CD4-positive, CD25-positive, alpha-beta regulatory T cell (primary cell): ENCODE measurements at regions not wholly inside any gene's neighbourhood (a gene's known extent, or its start where the extent isn't known, plus 50 kb on each side); places are given as distances from the start of the nearest gene placed in this dataset.
"Not testable (repeated sequence)": the region's sequence is repeated elsewhere in the genome, so short reads cannot be mapped to it uniquely, and the experiment has no call there.

Experiments used
- ATAC-seq, 2 donors: fragments of 150-1000 bp; cut with Tn5 transposase; one replicate each; pipeline ENCODE4 v1.10.0; 2021; ENCODE audit warnings: low read depth in 2 of 2, moderate number of reproducible peaks in 2 of 2, moderate library complexity in 1 of 2
- DNase-seq, 3 donors: peaks; one replicate each; pipeline versions ENCODE4 v3.0.0 to v3.0.0-alpha.2; 2012 to 2022; ENCODE audit warnings: mixed read lengths in 1 of 3
- H3K27ac ChIP-seq: one replicate; pipeline ENCODE4 v1.7.0; 2013; ENCODE audit warnings: mild to moderate bottlenecking, low read length; ENCODE audit not compliant: insufficient read depth, poor library complexity, severe bottlenecking
- H3K27me3 ChIP-seq: one replicate; pipeline ENCODE4 v1.7.0; 2013; ENCODE audit warnings: low read length; ENCODE audit not compliant: control insufficient read depth, insufficient read depth
- H3K36me3 ChIP-seq: one replicate; pipeline ENCODE4 v1.7.0; 2013; ENCODE audit warnings: mild to moderate bottlenecking, low read length, moderate library complexity; ENCODE audit not compliant: control insufficient read depth, insufficient read depth
- H3K4me1 ChIP-seq: 2 replicates; pipeline ENCODE4 v1.7.0; 2013; ENCODE audit warnings: mild to moderate bottlenecking, low read length; ENCODE audit not compliant: insufficient read depth, control insufficient read depth, poor library complexity, severe bottlenecking
- H3K4me3 ChIP-seq: one replicate; pipeline ENCODE4 v1.7.0; 2013; ENCODE audit warnings: low read depth, mild to moderate bottlenecking, low read length, moderate library complexity
- H3K9me3 ChIP-seq, 2 experiments: 1 replicate in 1 of 2; 2 replicates in 1 of 2; pipeline ENCODE4 v1.7.0; 2013; ENCODE audit warnings: low read length in 2 of 2, mild to moderate bottlenecking in 1 of 2, moderate library complexity in 1 of 2; ENCODE audit not compliant: control insufficient read depth in 2 of 2
- H3K27ac Mint-ChIP-seq, 3 donors: one replicate each; pipeline ENCODE4 v1.8.0; 2020 to 2022; ENCODE audit warnings: mild to moderate bottlenecking in 3 of 3, mixed read lengths in 3 of 3, moderate library complexity in 2 of 3
- H3K27me3 Mint-ChIP-seq: one replicate; pipeline ENCODE4 v1.8.0; 2022; ENCODE audit warnings: mild to moderate bottlenecking, mixed read lengths
- H3K36me3 Mint-ChIP-seq: one replicate; pipeline ENCODE4 v1.8.0; 2020; ENCODE audit warnings: mixed read lengths
- H3K4me1 Mint-ChIP-seq, 4 donors: one replicate each; pipeline ENCODE4 v1.8.0; 2020 to 2022; ENCODE audit warnings: mixed read lengths in 4 of 4, mild to moderate bottlenecking in 1 of 4
- H3K4me3 Mint-ChIP-seq, 4 donors: one replicate each; pipeline ENCODE4 v1.8.0; 2020 to 2022; ENCODE audit warnings: mild to moderate bottlenecking in 4 of 4, mixed read lengths in 4 of 4, moderate library complexity in 3 of 4
- H3K9me3 Mint-ChIP-seq, 7 donors: one replicate each; pipeline ENCODE4 v1.8.0; 2020 to 2022; ENCODE audit warnings: mixed read lengths in 7 of 7, mild to moderate bottlenecking in 3 of 7, moderate library complexity in 2 of 7

DNA sequence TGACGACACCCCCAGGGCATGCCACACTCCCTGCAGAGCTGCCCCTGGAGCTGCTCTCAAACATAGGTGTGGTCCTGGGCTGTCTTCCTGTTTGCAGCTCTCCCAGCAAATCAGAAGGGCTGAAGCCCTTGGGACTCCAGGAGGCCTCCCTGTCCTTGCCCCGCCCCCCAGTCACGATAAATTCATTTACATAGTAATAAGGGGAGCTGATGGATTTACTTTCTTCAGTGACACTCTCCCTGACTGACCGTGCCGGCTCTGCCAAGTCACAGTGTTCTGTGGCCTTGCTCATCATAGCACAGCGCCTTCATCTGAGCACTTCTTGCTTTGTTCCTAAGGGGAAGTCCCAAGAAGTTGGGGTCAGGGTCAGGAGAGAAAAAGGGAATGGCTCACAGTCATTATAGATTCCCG lies 121.4 kb downstream of the ENC1 start:
- peaks cover 0 to 5% of the 10 kb centered on the region in 2 experiments for H3K9me3 ChIP-seq
- no peaks in the 10 kb centered on the region for H3K4me1 Mint-ChIP-seq
- H3K9me3 Mint-ChIP-seq = peaks cover 0 to 13% (median 6%) of the 10 kb centered on the region in 7 donors
- no peaks in the 10 kb centered on the region for H3K4me1 ChIP-seq
- DNase-seq (no peak), ATAC-seq (no peak)
- no peak overlapping the region for H3K4me3 ChIP-seq
- no peaks in the 10 kb centered on the region for H3K36me3 ChIP-seq
- H3K4me3 Mint-ChIP-seq = no peak overlapping the region
- peaks cover 7% of the 10 kb centered on the region for H3K27me3 ChIP-seq
- peaks cover 27% of the 10 kb centered on the region for H3K27me3 Mint-ChIP-seq
- no peaks in the 10 kb centered on the region for H3K36me3 Mint-ChIP-seq
- no peak overlapping the region for H3K27ac Mint-ChIP-seq
- no peak overlapping the region for H3K27ac ChIP-seq

DNA sequence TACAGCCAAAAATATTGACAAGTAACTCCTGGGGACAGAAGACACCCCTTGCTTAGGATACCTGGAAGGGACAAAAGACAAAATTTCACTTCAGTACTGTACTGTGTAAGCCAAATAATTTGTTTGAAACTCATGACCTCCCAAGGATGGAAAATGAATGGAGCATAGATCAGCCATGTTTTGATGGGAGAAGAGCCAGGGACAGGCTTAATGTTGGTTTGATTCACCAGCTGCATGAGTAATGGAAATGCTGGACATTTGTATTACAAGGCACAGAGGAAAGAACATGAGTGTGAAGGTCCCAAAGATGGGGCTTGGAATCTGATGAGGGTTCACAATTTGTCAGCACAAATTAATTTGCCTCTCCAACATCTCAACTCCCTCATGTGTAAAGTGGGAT lies 122.8 kb downstream of the ENC1 start:
- no peaks in the 10 kb centered on the region for H3K36me3 ChIP-seq
- Mint-ChIP-seq H3K4me1 (no peaks in the 10 kb centered on the region), H3K9me3 (peaks cover 0 to 3% (median 0%) of the 10 kb centered on the region in 7 donors), H3K27ac (no peak overlapping the region), H3K36me3 (no peaks in the 10 kb centered on the region), H3K27me3 (peaks cover 27% of the 10 kb centered on the region), H3K4me3 (no peak overlapping the region)
- ATAC-seq (no peak), DNase-seq (no peak)
- no peak overlapping the region for H3K4me3 ChIP-seq
- H3K4me1 ChIP-seq = no peaks in the 10 kb centered on the region
- H3K9me3 ChIP-seq = peaks cover 0 to 4% of the 10 kb centered on the region in 2 experiments
- no peak overlapping the region for H3K27ac ChIP-seq
- H3K27me3 ChIP-seq = peaks cover 7% of the 10 kb centered on the region

DNA sequence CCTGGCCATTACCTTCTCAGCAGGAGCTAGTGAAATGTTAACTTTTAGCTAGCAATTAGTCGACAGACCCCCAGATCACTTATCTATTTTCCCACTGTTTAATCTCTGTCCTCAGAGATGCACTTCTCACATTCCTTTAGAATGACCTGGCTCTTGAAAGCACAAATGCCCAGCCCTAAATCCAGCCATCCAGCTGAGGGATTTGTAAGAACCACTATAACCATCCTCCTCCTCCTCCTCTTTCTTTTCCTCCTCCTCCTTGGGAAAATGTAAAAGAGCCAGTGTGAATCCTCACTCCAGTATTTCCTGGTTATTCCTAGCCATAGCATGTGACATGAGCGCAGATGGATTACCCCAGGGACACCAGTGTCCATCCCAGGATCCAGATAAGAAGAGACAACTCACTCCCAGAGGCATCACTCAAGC lies 124.3 kb downstream of the ENC1 start:
- ATAC-seq = no peak
- no peak for DNase-seq
- peaks cover 7% of the 10 kb centered on the region for H3K27me3 ChIP-seq
- H3K4me1 ChIP-seq = no peaks in the 10 kb centered on the region
- Mint-ChIP-seq H3K36me3 (no peaks in the 10 kb centered on the region), H3K27me3 (peaks cover 27% of the 10 kb centered on the region), H3K4me3 (no peak overlapping the region), H3K9me3 (peaks cover 0 to 3% (median 0%) of the 10 kb centered on the region in 7 donors), H3K4me1 (no peaks in the 10 kb centered on the region), H3K27ac (no peak overlapping the region)
- no peak overlapping the region for H3K27ac ChIP-seq
- H3K4me3 ChIP-seq = no peak overlapping the region
- H3K36me3 ChIP-seq = no peaks in the 10 kb centered on the region
- H3K9me3 ChIP-seq = no peaks in the 10 kb centered on the region

GRCh38 chr5:74514888-74515551 lies 125.5 kb downstream of the ENC1 start:
- Mint-ChIP-seq H3K27ac (no peak overlapping the region), H3K9me3 (peaks cover 0 to 3% (median 0%) of the 10 kb centered on the region in 7 donors), H3K27me3 (peaks cover 23% of the 10 kb centered on the region), H3K36me3 (no peaks in the 10 kb centered on the region), H3K4me1 (no peaks in the 10 kb centered on the region), H3K4me3 (no peak overlapping the region)
- Histone ChIP-seq H3K4me1 (no peaks in the 10 kb centered on the region), H3K27me3 (peaks cover 7% of the 10 kb centered on the region), H3K9me3 (no peaks in the 10 kb centered on the region), H3K36me3 (no peaks in the 10 kb centered on the region), H3K27ac (no peak overlapping the region), H3K4me3 (no peak overlapping the region)
- DNase-seq (no peak), ATAC-seq (no peak)

DNA sequence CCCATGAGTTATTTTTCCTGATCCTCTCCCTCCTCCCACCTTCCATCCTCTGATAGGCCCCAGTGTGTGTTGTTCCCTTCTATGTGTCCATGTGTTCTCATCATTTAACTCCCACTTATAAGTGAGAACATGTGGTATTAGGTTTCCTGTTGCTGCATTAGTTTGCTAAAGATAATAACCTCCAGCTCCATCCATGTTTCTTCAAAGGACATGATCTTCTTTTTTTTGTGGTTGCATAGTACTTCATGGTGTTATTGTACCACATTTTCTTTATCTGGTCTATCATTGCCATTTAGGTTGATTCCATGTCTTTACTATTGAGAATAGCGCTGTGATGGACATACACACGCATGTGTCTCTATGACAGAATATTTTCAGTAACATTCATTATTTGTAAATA lies 128.8 kb downstream of the ENC1 start:
- not testable (repeated sequence) for H3K36me3 Mint-ChIP-seq, H3K4me3 Mint-ChIP-seq, H3K27ac ChIP-seq, H3K9me3 Mint-ChIP-seq, H3K27me3 ChIP-seq, H3K27ac Mint-ChIP-seq, DNase-seq, H3K4me3 ChIP-seq, H3K4me1 ChIP-seq, H3K36me3 ChIP-seq, ATAC-seq, H3K4me1 Mint-ChIP-seq, H3K9me3 ChIP-seq
- H3K27me3 Mint-ChIP-seq = peaks cover 18% of the 10 kb centered on the region

GRCh38 chr5:74510476-74511075 lies 130.0 kb downstream of the ENC1 start:
- Mint-ChIP-seq H3K4me3 (no peak overlapping the region), H3K9me3 (peaks cover 0 to 3% (median 0%) of the 10 kb centered on the region in 7 donors), H3K36me3 (no peaks in the 10 kb centered on the region), H3K27ac (no peak overlapping the region), H3K4me1 (no peaks in the 10 kb centered on the region), H3K27me3 (peaks cover 15% of the 10 kb centered on the region)
- Histone ChIP-seq H3K4me3 (no peak overlapping the region), H3K27me3 (no peaks in the 10 kb centered on the region), H3K4me1 (no peaks in the 10 kb centered on the region), H3K36me3 (no peaks in the 10 kb centered on the region), H3K9me3 (no peaks in the 10 kb centered on the region), H3K27ac (no peak overlapping the region)
- DNase-seq = no peak
- ATAC-seq = no peak

GRCh38 chr5:74507370-74508005 lies 133.0 kb downstream of the ENC1 start:
- Mint-ChIP-seq H3K27me3 (peaks cover 7% of the 10 kb centered on the region), H3K27ac (no peak overlapping the region), H3K4me3 (no peak overlapping the region), H3K9me3 (no peaks in the 10 kb centered on the region), H3K4me1 (no peaks in the 10 kb centered on the region), H3K36me3 (no peaks in the 10 kb centered on the region)
- no peak for ATAC-seq
- H3K9me3 ChIP-seq = no peaks in the 10 kb centered on the region
- no peaks in the 10 kb centered on the region for H3K36me3 ChIP-seq
- H3K27me3 ChIP-seq = no peaks in the 10 kb centered on the region
- H3K4me1 ChIP-seq = no peaks in the 10 kb centered on the region
- no peak for DNase-seq
- H3K27ac ChIP-seq = no peak overlapping the region
- H3K4me3 ChIP-seq = no peak overlapping the region

GRCh38 chr5:74506119-74506518 lies 134.4 kb downstream of the ENC1 start:
- Histone ChIP-seq H3K36me3 (no peaks in the 10 kb centered on the region), H3K4me1 (no peaks in the 10 kb centered on the region), H3K9me3 (no peaks in the 10 kb centered on the region), H3K4me3 (no peak overlapping the region), H3K27ac (no peak overlapping the region), H3K27me3 (no peaks in the 10 kb centered on the region)
- Mint-ChIP-seq H3K4me1 (no peaks in the 10 kb centered on the region), H3K4me3 (no peak overlapping the region), H3K27me3 (peaks cover 10% of the 10 kb centered on the region), H3K36me3 (no peaks in the 10 kb centered on the region), H3K27ac (no peak overlapping the region), H3K9me3 (peaks cover 0 to 1% (median 0%) of the 10 kb centered on the region in 7 donors)
- no peak for DNase-seq
- ATAC-seq = no peak
